WI38 (cell line): ENCODE measurements at regions not wholly inside any gene's neighbourhood (a gene's known extent, or its start where the extent isn't known, plus 50 kb on each side); places are given as distances from the start of the nearest gene placed in this dataset.

Experiments used
- H3K4me3 ChIP-seq: 2 replicates; pipeline ENCODE4 v1.5.1; 2011; ENCODE audit warnings: low read depth, mild to moderate bottlenecking, control low read depth, low read length
- CTCF ChIP-seq: IDR thresholded peaks from 2 replicates; pipeline ENCODE4 v1.5.1; 2012; ENCODE audit warnings: low read depth, mild to moderate bottlenecking, control low read depth, low read length

- H3K4me3 ChIP-seq = no peak overlapping the region
- no peak for TF ChIP-seq CTCF
Measured at GRCh38 chr12:93043877-93044209, 114.7 kb upstream of the EEA1 start.

GRCh38 chr12:93047118-93047517, 118.0 kb upstream of the EEA1 start:
- no peak for TF ChIP-seq CTCF
- H3K4me3 ChIP-seq = no peak overlapping the region

GRCh38 chr12:93048656-93049055, 119.6 kb upstream of the EEA1 start:
- TF ChIP-seq CTCF = no peak
- no peak overlapping the region for H3K4me3 ChIP-seq

- no peak for TF ChIP-seq CTCF
- H3K4me3 ChIP-seq = no peak overlapping the region
Measured at GRCh38 chr12:93050026-93050747, 121.1 kb upstream of the EEA1 start.

GRCh38 chr12:93050748-93051081, 121.6 kb upstream of the EEA1 start:
- H3K4me3 ChIP-seq = no peak overlapping the region
- TF ChIP-seq CTCF = no peak

GRCh38 chr12:93054021-93054420, 124.9 kb upstream of the EEA1 start:
- H3K4me3 ChIP-seq = no peak overlapping the region
- TF ChIP-seq CTCF = no peak

GRCh38 chr12:93055221-93055620, 126.1 kb upstream of the EEA1 start:
- no peak overlapping the region for H3K4me3 ChIP-seq
- no peak for TF ChIP-seq CTCF
